Aorta (tissue), 5 donors: ENCODE measurements at regions not wholly inside any gene's neighbourhood (a gene's known extent, or its start where the extent isn't known, plus 50 kb on each side); places are given as distances from the start of the nearest gene placed in this dataset.

ENCODE experiments used
- ATAC-seq: fragments of 200-7000 bp; cut with Tn5 transposase; one replicate; pipeline ENCODE4 v1.9.1; 2022; ENCODE audit warnings: moderate library complexity; ENCODE audit not compliant: low FRiP score
- DNase-seq, 2 donors: peaks; one replicate each; pipeline ENCODE4 v3.0.0-alpha.2; 2020
- H3K27ac ChIP-seq, 2 donors: one replicate each; pipeline ENCODE4 v1.5.1; 2013; ENCODE audit warnings: low read length in 2 of 2, mild to moderate bottlenecking in 2 of 2, moderate library complexity in 2 of 2, control low read depth in 1 of 2, inconsistent platforms in 1 of 2, low read depth in 1 of 2
- H3K27me3 ChIP-seq, 2 donors: one replicate each; pipeline ENCODE4 v1.6.1; 2013; ENCODE audit warnings: control low read depth in 1 of 2, low read length in 1 of 2, mild to moderate bottlenecking in 1 of 2, moderate library complexity in 1 of 2; ENCODE audit not compliant: insufficient read depth in 2 of 2, control insufficient read depth in 1 of 2
- H3K36me3 ChIP-seq, 2 donors: one replicate each; pipeline ENCODE4 v1.6.1; 2013; ENCODE audit warnings: control low read depth in 1 of 2, low read length in 1 of 2, mild to moderate bottlenecking in 1 of 2; ENCODE audit not compliant: insufficient read depth in 2 of 2, control insufficient read depth in 1 of 2
- H3K4me1 ChIP-seq, 2 donors: one replicate each; pipeline ENCODE4 v1.6.1; 2013; ENCODE audit warnings: low read length in 2 of 2, control low read depth in 1 of 2, mild to moderate bottlenecking in 1 of 2, moderate library complexity in 1 of 2; ENCODE audit not compliant: insufficient read depth in 2 of 2, control insufficient read depth in 1 of 2
- H3K4me3 ChIP-seq, 2 donors: one replicate each; pipeline ENCODE4 v1.5.1; 2013; ENCODE audit warnings: low read length in 2 of 2, control low read depth in 1 of 2, mild to moderate bottlenecking in 1 of 2
- H3K9me3 ChIP-seq: one replicate; pipeline ENCODE4 v1.6.1; 2013; ENCODE audit warnings: mild to moderate bottlenecking, low read length; ENCODE audit not compliant: control insufficient read depth
- WGBS, 2 donors: extraction: QIAGEN DNeasy Blood & Tissue Kit; methylation state at CpG; one replicate each; pipeline ENCODE4 v1.1.7; 2013; 5-methylcytosine and 5-hydroxymethylcytosine counted together
- intact Hi-C, 2 donors: fragments of 100-400 bp; cut with DNase I; formaldehyde crosslinking; loops; one replicate each; pipeline versions ENCODE4 v1.14.2 to v1.15.0; 2022
- donor health status: healthy with polysubstance abuse.
- donor health status: Bipolar disorder and iron deficiency.
- donor health status: DM: no; HTN: no; CAD: no.
- donor health status: DM: no; HTN: no; CAD: no.
- donor health status: DM: yes; HTN: yes; CAD: no.

DNA sequence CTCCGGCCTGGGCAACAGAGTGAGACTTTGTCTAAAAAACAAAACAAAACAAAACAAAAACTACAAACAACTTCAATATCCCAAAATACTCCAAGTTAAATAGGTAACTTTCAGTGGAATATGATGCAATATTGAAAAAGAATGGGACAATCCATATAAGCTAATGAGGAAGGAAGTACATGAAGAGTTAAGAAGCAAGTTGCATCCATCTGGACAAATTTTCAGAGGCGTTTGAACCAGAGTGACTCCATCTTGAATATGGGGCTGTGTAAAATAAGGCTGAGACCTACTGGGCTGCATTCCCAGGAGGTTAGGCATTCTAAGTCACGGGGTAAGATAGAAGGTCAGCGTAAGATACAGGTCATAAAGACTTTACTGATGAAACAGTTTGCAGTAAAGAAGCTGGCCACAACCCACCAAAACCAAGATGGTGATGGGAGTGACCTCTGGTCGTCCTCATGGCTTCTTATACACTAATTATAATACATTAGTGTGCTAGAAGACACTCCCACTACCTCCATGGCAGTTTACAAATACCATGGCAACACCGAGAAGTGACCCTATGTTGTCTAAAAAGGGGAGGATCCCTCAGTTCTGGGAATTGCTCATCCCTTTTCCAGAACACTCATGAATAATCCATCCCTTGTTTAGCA lies 58.1 kb upstream of the LCTL start:
- intact Hi-C loops, result loop anchor here in 1 of 2 donors (5.0 kb wide), 1 partner anchor 148 kb away; no protein-coding TSS in a partner anchor
- no peaks in the 10 kb centered on the region for H3K4me1 ChIP-seq
- no peaks in the 10 kb centered on the region for H3K27me3 ChIP-seq
- H3K27ac ChIP-seq, result no peak overlapping the region
- ATAC-seq (no peak), DNase-seq (no peak)
- no peak overlapping the region for H3K4me3 ChIP-seq
- WGBS, 2 donors, result 79 to 93% methylated on average over 6 of the region's 6 CpGs
- H3K9me3 ChIP-seq, result no peaks in the 10 kb centered on the region
- no peaks in the 10 kb centered on the region for H3K36me3 ChIP-seq

- no peak for DNase-seq
- Histone ChIP-seq H3K27ac (no peak overlapping the region), H3K36me3 (no peaks in the 10 kb centered on the region), H3K9me3 (no peaks in the 10 kb centered on the region), H3K4me3 (no peak overlapping the region), H3K4me1 (no peaks in the 10 kb centered on the region), H3K27me3 (no peaks in the 10 kb centered on the region)
- no peak for ATAC-seq
- intact Hi-C loops, result no loop called here
- 73 to 79% methylated on average over 1 of the region's 1 CpG for WGBS, 2 donors
Measured at GRCh38 chr15:66625531-66625930, 59.7 kb upstream of the LCTL start.

GRCh38 chr15:66625974-66626373 lies 60.2 kb upstream of the LCTL start:
- H3K27ac ChIP-seq, result no peak overlapping the region
- H3K27me3 ChIP-seq, result no peaks in the 10 kb centered on the region
- 83 to 87% methylated on average over 4 of the region's 4 CpGs for WGBS, 2 donors
- no peaks in the 10 kb centered on the region for H3K9me3 ChIP-seq
- no peak for ATAC-seq
- no peak overlapping the region for H3K4me3 ChIP-seq
- intact Hi-C loops, result no loop called here
- H3K36me3 ChIP-seq, result no peaks in the 10 kb centered on the region
- H3K4me1 ChIP-seq, result no peaks in the 10 kb centered on the region
- no peak for DNase-seq

GRCh38 chr15:66628976-66629723 lies 63.4 kb upstream of the LCTL start:
- Histone ChIP-seq H3K36me3 (no peaks in the 10 kb centered on the region), H3K4me3 (no peak overlapping the region), H3K27ac (no peak overlapping the region), H3K4me1 (no peaks in the 10 kb centered on the region), H3K27me3 (no peaks in the 10 kb centered on the region), H3K9me3 (no peaks in the 10 kb centered on the region)
- WGBS, 2 donors, result 88 to 90% methylated on average over 8 of the region's 8 CpGs
- intact Hi-C loops, result no loop called here
- ATAC-seq (no peak), DNase-seq (no peak)

- H3K4me1 ChIP-seq, result no peaks in the 10 kb centered on the region
- ATAC-seq, result no peak
- H3K4me3 ChIP-seq, result no peak overlapping the region
- H3K27me3 ChIP-seq, result no peaks in the 10 kb centered on the region
- intact Hi-C loops, result no loop called here
- 85 to 93% methylated on average over 4 of the region's 4 CpGs for WGBS, 2 donors
- no peaks in the 10 kb centered on the region for H3K36me3 ChIP-seq
- H3K27ac ChIP-seq, result no peak overlapping the region
- no peak for DNase-seq
- H3K9me3 ChIP-seq, result no peaks in the 10 kb centered on the region
Measured at GRCh38 chr15:66629817-66630576, 64.2 kb upstream of the LCTL start.

DNA sequence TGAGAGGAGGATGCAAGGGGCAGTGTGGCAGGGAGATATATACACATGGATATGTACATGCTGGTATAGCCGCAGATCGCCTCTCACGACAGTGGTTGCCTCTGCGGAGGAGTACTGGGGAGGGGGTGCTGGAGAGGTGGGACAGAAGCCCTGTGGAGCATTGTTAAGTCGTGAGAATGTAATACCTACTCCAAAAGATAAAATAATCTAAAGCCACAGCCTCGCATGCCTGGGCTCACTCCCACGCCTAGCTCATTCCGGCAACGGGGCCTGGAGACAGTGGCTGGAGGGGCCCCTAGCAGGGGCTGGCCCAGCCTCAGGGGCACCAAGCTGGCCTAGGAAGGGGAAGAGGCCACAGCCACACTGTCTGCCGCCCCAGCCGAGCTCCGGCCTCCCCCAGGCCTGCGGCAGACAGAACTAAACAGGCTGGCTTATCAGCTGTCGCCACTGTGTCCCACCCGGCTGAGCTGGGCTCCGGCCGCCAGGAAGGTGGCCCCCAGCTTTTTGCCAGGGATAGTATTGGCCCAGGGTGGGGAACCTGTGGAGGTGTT lies 65.1 kb upstream of the LCTL start:
- Histone ChIP-seq H3K9me3 (no peaks in the 10 kb centered on the region), H3K27me3 (no peaks in the 10 kb centered on the region), H3K36me3 (no peaks in the 10 kb centered on the region), H3K4me3 (no peak overlapping the region), H3K4me1 (no peaks in the 10 kb centered on the region), H3K27ac (no peak overlapping the region)
- 82 to 89% methylated on average over 16 to 17 of the region's 17 CpGs for WGBS, 2 donors
- DNase-seq (no peak), ATAC-seq (no peak)
- intact Hi-C loops, result no loop called here

GRCh38 chr15:66631616-66632263 lies 65.9 kb upstream of the LCTL start:
- intact Hi-C loops, result no loop called here
- Histone ChIP-seq H3K4me3 (no peak overlapping the region), H3K9me3 (no peaks in the 10 kb centered on the region), H3K27ac (no peak overlapping the region), H3K27me3 (no peaks in the 10 kb centered on the region), H3K36me3 (no peaks in the 10 kb centered on the region), H3K4me1 (no peaks in the 10 kb centered on the region)
- no peak for ATAC-seq
- whole genome bisulfite sequencing, 2 donors, result 86 to 89% methylated on average over 7 of the region's 7 CpGs
- DNase-seq, result no peak

- Histone ChIP-seq H3K4me1 (no peaks in the 10 kb centered on the region), H3K27me3 (no peaks in the 10 kb centered on the region), H3K36me3 (no peaks in the 10 kb centered on the region), H3K27ac (no peak overlapping the region), H3K9me3 (no peaks in the 10 kb centered on the region), H3K4me3 (no peak overlapping the region)
- no peak for DNase-seq
- intact Hi-C loops, result no loop called here
- peak; percentile 45 for ATAC-seq
- 43 to 48% methylated on average over 19 of the region's 19 CpGs for WGBS, 2 donors
Measured at GRCh38 chr15:66633041-66633937, 67.5 kb upstream of the LCTL start.
